Prostate gland (tissue), 2 donors: ENCODE measurements at regions not wholly inside any gene's neighbourhood (a gene's known extent, or its start where the extent isn't known, plus 50 kb on each side); places are given as distances from the start of the nearest gene placed in this dataset.

Source experiments
- DNase-seq: peaks from one replicate; pipeline ENCODE4 v3.0.0-alpha.2; 2019; ENCODE audit warnings: low spot score
- H3K27ac ChIP-seq, 2 donors: fragments of 200-600 bp; sonication (generic); 2 replicates each; pipeline ENCODE4 v1.5.1; 2017 to 2019
- H3K27me3 ChIP-seq: fragments of 200-600 bp; sonication (generic); replicated peaks from 2 replicates; pipeline ENCODE4 v1.5.1; 2019; ENCODE audit not compliant: insufficient read depth
- H3K36me3 ChIP-seq, 2 donors: fragments of 200-600 bp; sonication (generic); 1 replicate in 1 of 2; 2 replicates in 1 of 2; pipeline versions ENCODE4 v1.5.1 to v1.8.1; 2017 to 2019
- H3K4me1 ChIP-seq: fragments of 200-600 bp; sonication (generic); replicated peaks from 2 replicates; pipeline ENCODE4 v1.5.1; 2019
- H3K4me3 ChIP-seq, 2 donors: fragments of 200-600 bp; sonication (generic); 2 replicates each; pipeline ENCODE4 v1.5.1; 2017 to 2019
- H3K9me3 ChIP-seq: fragments of 200-600 bp; sonication (generic); 2 replicates; pipeline ENCODE4 v1.5.1; 2017
- CTCF ChIP-seq, 4 experiments: fragments of 200-600 bp in 2 of 4; fragments of 450-650 bp in 2 of 4; sonication (generic) in 2 of 4; IDR thresholded peaks; 1 replicate in 3 of 4; 2 replicates in 1 of 4; pipeline ENCODE4 v1.5.1; 2016 to 2019; ENCODE audit warnings: antibody characterized with exemption in 4 of 4, mild to moderate bottlenecking in 2 of 4, moderate library complexity in 2 of 4
- POLR2A ChIP-seq: fragments of 450-650 bp; IDR thresholded peaks from one replicate; pipeline ENCODE4 v1.6.1; 2016; ENCODE audit warnings: antibody characterized with exemption, mild to moderate bottlenecking
- POLR2AphosphoS5 ChIP-seq: sonication (generic); formaldehyde crosslinking; IDR thresholded peaks from one replicate; pipeline ENCODE4 v1.6.1; 2017; ENCODE audit warnings: antibody characterized with exemption
- WGBS: methylation state at CpG from one replicate; pipeline ENCODE4 v1.1.5; 2018; 5-methylcytosine and 5-hydroxymethylcytosine counted together
- intact Hi-C: fragments of 100-400 bp; cut with DNase I; formaldehyde crosslinking; loops from one replicate; pipeline ENCODE4 v1.14.2; 2022

- intact Hi-C loops: no loop called here
- TF ChIP-seq POLR2A (no peak), POLR2AphosphoS5 (no peak), CTCF (IDR thresholded peaks at IDR 0.05) (no peak)
- WGBS: 78% methylated on average over 13 of the region's 14 CpGs
- H3K9me3 ChIP-seq: no peaks in the 10 kb centered on the region
- no peak for DNase-seq
- no peaks in the 10 kb centered on the region for H3K4me1 ChIP-seq
- H3K36me3 ChIP-seq: no peaks in the 10 kb centered on the region
- H3K27ac ChIP-seq: no peak overlapping the region
- no peak overlapping the region for H3K4me3 ChIP-seq
- H3K27me3 ChIP-seq: peaks cover 2% of the 10 kb centered on the region
These were observed 57.4 kb upstream of the CTNNBL1 start for GRCh38 chr20:37636212-37636975.

GRCh38 chr20:37630993-37631392, 62.8 kb upstream of the CTNNBL1 start:
- Histone ChIP-seq H3K4me3 (no peak overlapping the region), H3K27ac (no peak overlapping the region), H3K27me3 (peaks cover 3% of the 10 kb centered on the region), H3K4me1 (no peaks in the 10 kb centered on the region), H3K9me3 (no peaks in the 10 kb centered on the region), H3K36me3 (no peaks in the 10 kb centered on the region)
- 47% methylated on average over 3 of the region's 3 CpGs for WGBS
- TF ChIP-seq CTCF (IDR thresholded peaks at IDR 0.05): no peak
- TF ChIP-seq POLR2AphosphoS5: no peak
- no peak for TF ChIP-seq POLR2A
- intact Hi-C loops: no loop called here
- no peak for DNase-seq

- no peak overlapping the region for H3K4me3 ChIP-seq
- H3K27me3 ChIP-seq: peaks cover 3% of the 10 kb centered on the region
- no peaks in the 10 kb centered on the region for H3K4me1 ChIP-seq
- no peak for DNase-seq
- intact Hi-C loops: no loop called here
- no peaks in the 10 kb centered on the region for H3K36me3 ChIP-seq
- no peaks in the 10 kb centered on the region for H3K9me3 ChIP-seq
- no peak for TF ChIP-seq CTCF (IDR thresholded peaks at IDR 0.05)
- no peak for TF ChIP-seq POLR2AphosphoS5
- no peak for TF ChIP-seq POLR2A
- 22% methylated on average over 2 of the region's 2 CpGs for WGBS
- H3K27ac ChIP-seq: no peak overlapping the region
These were observed 63.7 kb upstream of the CTNNBL1 start for GRCh38 chr20:37630166-37630565.

GRCh38 chr20:37627767-37628130, 66.1 kb upstream of the CTNNBL1 start:
- H3K27ac ChIP-seq: no peak overlapping the region
- TF ChIP-seq CTCF (IDR thresholded peaks at IDR 0.05) (no peak), POLR2A (no peak), POLR2AphosphoS5 (no peak)
- intact Hi-C loops: no loop called here
- H3K4me1 ChIP-seq: no peaks in the 10 kb centered on the region
- H3K9me3 ChIP-seq: no peaks in the 10 kb centered on the region
- no peak overlapping the region for H3K4me3 ChIP-seq
- H3K36me3 ChIP-seq: no peaks in the 10 kb centered on the region
- H3K27me3 ChIP-seq: peaks cover 3% of the 10 kb centered on the region
- DNase-seq: no peak

GRCh38 chr20:37627060-37627766, 66.6 kb upstream of the CTNNBL1 start:
- DNase-seq: peak; percentile 13
- Histone ChIP-seq H3K27ac (no peak overlapping the region), H3K9me3 (no peaks in the 10 kb centered on the region), H3K36me3 (no peaks in the 10 kb centered on the region), H3K4me3 (no peak overlapping the region), H3K4me1 (no peaks in the 10 kb centered on the region), H3K27me3 (peaks cover 3% of the 10 kb centered on the region)
- no peak for TF ChIP-seq POLR2AphosphoS5
- no peak for TF ChIP-seq CTCF (IDR thresholded peaks at IDR 0.05)
- TF ChIP-seq POLR2A: no peak
- 36% methylated on average over 15 of the region's 15 CpGs for WGBS
- intact Hi-C loops: no loop called here
